GM19397 (cell line): ENCODE measurements at regions not wholly inside any gene's neighbourhood (a gene's known extent, or its start where the extent isn't known, plus 50 kb on each side); places are given as distances from the start of the nearest gene placed in this dataset.
A peak's percentile ranks its signal among the peaks of the same experiment; 100 is the strongest.

Experiments used
- ATAC-seq: cut with Tn5 transposase; IDR thresholded peaks from one replicate; pipeline ENCODE4 v1.9.1; 2021; ENCODE audit warnings: mild to moderate bottlenecking, moderate library complexity; ENCODE audit not compliant: unreplicated experiment

- no peak for ATAC-seq
Measured at GRCh38 chr1:96374076-96374762, 347.4 kb upstream of the PTBP2 start.

- ATAC-seq = no peak
Measured at GRCh38 chr1:96376846-96377245, 344.7 kb upstream of the PTBP2 start.

GRCh38 chr1:96384611-96385010, 337.0 kb upstream of the PTBP2 start:
- ATAC-seq = no peak

GRCh38 chr1:96387785-96388184, 333.8 kb upstream of the PTBP2 start:
- no peak for ATAC-seq

GRCh38 chr1:96388421-96389310, 332.9 kb upstream of the PTBP2 start:
- ATAC-seq = no peak

GRCh38 chr1:96400089-96400488, 321.5 kb upstream of the PTBP2 start:
- no peak for ATAC-seq

GRCh38 chr1:96409087-96409486, 312.5 kb upstream of the PTBP2 start:
- ATAC-seq = no peak

GRCh38 chr1:96409689-96410088, 311.9 kb upstream of the PTBP2 start:
- no peak for ATAC-seq

GRCh38 chr1:96411006-96411405, 310.6 kb upstream of the PTBP2 start:
- no peak for ATAC-seq

- no peak for ATAC-seq
Measured at GRCh38 chr1:96414598-96414997, 307.0 kb upstream of the PTBP2 start.

GRCh38 chr1:96416111-96416595, 305.4 kb upstream of the PTBP2 start:
- ATAC-seq = no peak

- peak; percentile 96 for ATAC-seq
Measured at GRCh38 chr1:96416701-96417444, 304.7 kb upstream of the PTBP2 start.

- ATAC-seq = no peak
Measured at GRCh38 chr1:96418969-96419368, 302.6 kb upstream of the PTBP2 start.

GRCh38 chr1:96424877-96425276, 296.7 kb upstream of the PTBP2 start:
- no peak for ATAC-seq

- no peak for ATAC-seq
Measured at GRCh38 chr1:96425382-96426129, 296.0 kb upstream of the PTBP2 start.

- ATAC-seq = no peak
Measured at GRCh38 chr1:96427616-96428015, 294.0 kb upstream of the PTBP2 start.

GRCh38 chr1:96445302-96445701, 276.3 kb upstream of the PTBP2 start:
- ATAC-seq = no peak

GRCh38 chr1:96464066-96464465, 257.5 kb upstream of the PTBP2 start:
- ATAC-seq = no peak

GRCh38 chr1:96464522-96464921, 257.1 kb upstream of the PTBP2 start:
- ATAC-seq = no peak

GRCh38 chr1:96464991-96465390, 256.6 kb upstream of the PTBP2 start:
- no peak for ATAC-seq

GRCh38 chr1:96465441-96465840, 256.1 kb upstream of the PTBP2 start:
- no peak for ATAC-seq
